ENCODE measurements at regions not wholly inside any gene's neighbourhood (a gene's known extent, or its start where the extent isn't known, plus 50 kb on each side); places are given as distances from the start of the nearest gene placed in this dataset.

DNA sequence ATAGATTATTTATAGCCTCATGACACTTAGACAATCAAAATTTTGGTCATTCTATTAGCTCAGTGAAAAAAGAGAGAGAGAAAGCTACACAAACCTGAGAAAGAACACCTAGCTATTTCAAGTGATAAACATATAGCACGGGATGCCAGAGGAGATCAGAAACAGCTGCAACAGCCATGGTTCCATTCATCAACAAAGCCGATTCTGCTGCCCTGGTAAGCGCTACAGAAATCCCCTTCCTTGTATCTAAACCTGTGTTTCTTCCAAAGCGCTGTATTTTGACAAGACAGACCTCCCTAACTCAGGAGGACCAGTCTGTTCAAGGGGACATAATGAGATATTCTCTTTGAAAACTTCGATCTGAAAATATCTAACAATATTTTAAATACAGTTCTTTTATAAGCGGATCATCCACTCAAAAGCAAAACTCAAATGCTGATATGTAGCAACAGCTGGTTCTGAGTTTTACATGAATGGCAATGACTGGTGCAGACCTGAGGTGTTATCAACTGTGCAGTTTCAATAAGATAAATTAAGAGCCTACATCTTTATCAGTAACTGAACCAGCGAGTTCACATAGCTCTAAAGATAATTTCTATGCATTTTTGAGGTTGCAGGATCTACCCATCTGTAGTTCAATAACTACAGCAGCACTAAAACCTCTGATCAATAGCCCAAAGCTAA is 447.8 kb downstream of the FRK start:
- Histone ChIP-seq H3K9ac (no peak overlapping the region), H3K36me3 (no peaks in the 10 kb centered on the region), H3K4me2 (no peak overlapping the region), H3K79me2 (ENCODE audit: low read depth) (no peaks in the 10 kb centered on the region), H4K20me1 (ENCODE audit: low read depth) (no peaks in the 10 kb centered on the region), H3K9me3 (ENCODE audit: low read depth) (no peaks in the 10 kb centered on the region), H3K27ac (no peak overlapping the region), H3K4me3 (no peak overlapping the region), H3F3A (ENCODE audit: low read depth) (no peaks in the 10 kb centered on the region), H3K4me1 (no peaks in the 10 kb centered on the region), H2AFZ (replicated peaks) (no peak overlapping the region), H3K27me3 (no peaks in the 10 kb centered on the region)
- Mint-ChIP-seq H3K27ac (no peak overlapping the region), H3K36me3 (no peaks in the 10 kb centered on the region), H3K9me3 (no peaks in the 10 kb centered on the region), H3K4me3 (no peak overlapping the region), H3K27me3 (ENCODE audit: insufficient read depth, low read depth) (no peaks in the 10 kb centered on the region), H3K4me1 (peaks cover 21% of the 10 kb centered on the region)
- no peak for DNase-seq (ENCODE audit: low spot score)
- TF ChIP-seq EZH2 (IDR thresholded peaks at IDR 0.05) (no peak), EZH2phosphoT487 (IDR thresholded peaks at IDR 0.05) (no peak)
- TF ChIP-seq, protein P1, sequence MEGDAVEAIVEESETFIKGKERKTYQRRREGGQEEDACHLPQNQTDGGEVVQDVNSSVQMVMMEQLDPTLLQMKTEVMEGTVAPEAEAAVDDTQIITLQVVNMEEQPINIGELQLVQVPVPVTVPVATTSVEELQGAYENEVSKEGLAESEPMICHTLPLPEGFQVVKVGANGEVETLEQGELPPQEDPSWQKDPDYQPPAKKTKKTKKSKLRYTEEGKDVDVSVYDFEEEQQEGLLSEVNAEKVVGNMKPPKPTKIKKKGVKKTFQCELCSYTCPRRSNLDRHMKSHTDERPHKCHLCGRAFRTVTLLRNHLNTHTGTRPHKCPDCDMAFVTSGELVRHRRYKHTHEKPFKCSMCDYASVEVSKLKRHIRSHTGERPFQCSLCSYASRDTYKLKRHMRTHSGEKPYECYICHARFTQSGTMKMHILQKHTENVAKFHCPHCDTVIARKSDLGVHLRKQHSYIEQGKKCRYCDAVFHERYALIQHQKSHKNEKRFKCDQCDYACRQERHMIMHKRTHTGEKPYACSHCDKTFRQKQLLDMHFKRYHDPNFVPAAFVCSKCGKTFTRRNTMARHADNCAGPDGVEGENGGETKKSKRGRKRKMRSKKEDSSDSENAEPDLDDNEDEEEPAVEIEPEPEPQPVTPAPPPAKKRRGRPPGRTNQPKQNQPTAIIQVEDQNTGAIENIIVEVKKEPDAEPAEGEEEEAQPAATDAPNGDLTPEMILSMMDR (IDR thresholded peaks at IDR 0.05) = no peak

DNA sequence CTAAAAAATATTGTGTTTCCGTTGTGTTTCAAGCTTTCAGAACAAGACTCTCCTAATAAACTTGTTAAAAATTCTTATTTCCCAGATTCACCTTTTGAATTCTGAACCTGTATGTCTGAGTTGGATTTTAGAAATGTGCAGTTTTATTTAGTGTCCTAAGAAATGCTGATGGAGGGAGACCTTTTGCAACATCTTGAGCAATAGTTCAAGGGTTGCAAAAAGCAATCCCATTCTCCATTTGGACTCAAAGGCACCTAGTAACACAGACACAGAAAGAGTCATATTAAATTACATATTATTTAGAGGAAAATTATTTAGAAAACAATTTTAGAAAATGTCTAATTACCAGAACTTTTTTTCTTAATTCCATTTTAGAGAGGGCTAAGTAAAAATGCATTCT is 448.5 kb downstream of the FRK start:
- no peaks in the 10 kb centered on the region for H3K27me3 Mint-ChIP-seq (ENCODE audit: insufficient read depth, low read depth)
- peaks cover 23% of the 10 kb centered on the region for H3K4me1 Mint-ChIP-seq
- DNase-seq (ENCODE audit: low spot score) = no peak
- Histone ChIP-seq H3K36me3 (no peaks in the 10 kb centered on the region), H3K9ac (no peak overlapping the region), H3K4me1 (no peaks in the 10 kb centered on the region), H3K4me2 (no peak overlapping the region), H3F3A (ENCODE audit: low read depth) (no peaks in the 10 kb centered on the region), H2AFZ (replicated peaks) (no peak overlapping the region), H4K20me1 (ENCODE audit: low read depth) (no peaks in the 10 kb centered on the region), H3K27ac (no peak overlapping the region), H3K9me3 (ENCODE audit: low read depth) (no peaks in the 10 kb centered on the region), H3K79me2 (ENCODE audit: low read depth) (no peaks in the 10 kb centered on the region), H3K27me3 (no peaks in the 10 kb centered on the region), H3K4me3 (no peak overlapping the region)
- no peaks in the 10 kb centered on the region for H3K36me3 Mint-ChIP-seq
- H3K4me3 Mint-ChIP-seq = no peak overlapping the region
- H3K9me3 Mint-ChIP-seq = no peaks in the 10 kb centered on the region
- TF ChIP-seq EZH2phosphoT487 (IDR thresholded peaks at IDR 0.05) (no peak), EZH2 (IDR thresholded peaks at IDR 0.05) (no peak)
- TF ChIP-seq, protein P1 (IDR thresholded peaks at IDR 0.05) = no peak
- no peak overlapping the region for H3K27ac Mint-ChIP-seq

DNA sequence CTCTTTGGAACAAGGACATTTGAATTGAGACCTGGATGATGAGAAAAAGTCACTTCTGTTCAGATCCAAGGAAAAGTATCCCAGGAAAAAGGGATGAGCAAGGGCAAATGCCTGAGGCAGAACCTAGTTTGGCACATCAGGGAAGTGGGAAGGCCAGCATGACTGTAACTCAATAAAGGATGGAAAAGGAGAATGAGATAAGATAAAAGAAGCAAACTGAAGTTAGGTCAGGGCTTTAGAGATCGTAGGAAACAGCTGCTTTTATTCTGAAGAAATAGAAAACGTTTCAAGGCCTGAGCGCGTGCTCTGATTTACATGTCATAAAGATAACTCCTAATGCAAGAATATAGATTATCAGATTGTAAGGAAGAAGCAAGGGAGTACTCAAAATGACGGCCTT is 450.0 kb downstream of the FRK start:
- no peaks in the 10 kb centered on the region for H3K27me3 ChIP-seq
- H3K9me3 ChIP-seq (ENCODE audit: low read depth) = no peaks in the 10 kb centered on the region
- no peaks in the 10 kb centered on the region for H3K36me3 ChIP-seq
- no peak overlapping the region for H3K9ac ChIP-seq
- H3F3A ChIP-seq (ENCODE audit: low read depth) = no peaks in the 10 kb centered on the region
- H3K27ac ChIP-seq = no peak overlapping the region
- Mint-ChIP-seq H3K4me3 (no peak overlapping the region), H3K27me3 (ENCODE audit: insufficient read depth, low read depth) (no peaks in the 10 kb centered on the region), H3K4me1 (peaks cover 23% of the 10 kb centered on the region), H3K36me3 (no peaks in the 10 kb centered on the region), H3K9me3 (peaks cover 2% of the 10 kb centered on the region), H3K27ac (no peak overlapping the region)
- no peak overlapping the region for H3K4me2 ChIP-seq
- no peak for TF ChIP-seq EZH2 (IDR thresholded peaks at IDR 0.05)
- no peak for TF ChIP-seq EZH2phosphoT487 (IDR thresholded peaks at IDR 0.05)
- TF ChIP-seq, protein P1 (IDR thresholded peaks at IDR 0.05) = no peak
- H3K79me2 ChIP-seq (ENCODE audit: low read depth) = no peaks in the 10 kb centered on the region
- no peak overlapping the region for H3K4me3 ChIP-seq
- no peak overlapping the region for H2AFZ ChIP-seq (replicated peaks)
- DNase-seq (ENCODE audit: low spot score) = no peak
- no peaks in the 10 kb centered on the region for H3K4me1 ChIP-seq
- no peaks in the 10 kb centered on the region for H4K20me1 ChIP-seq (ENCODE audit: low read depth)

All from neural progenitor cell (in vitro differentiated cells).